NCI-H187 (cell line): ENCODE measurements at regions not wholly inside any gene's neighbourhood (a gene's known extent, or its start where the extent isn't known, plus 50 kb on each side); places are given as distances from the start of the nearest gene placed in this dataset.
"Not testable (repeated sequence)": the region's sequence is repeated elsewhere in the genome, so short reads cannot be mapped to it uniquely, and the experiment has no call there.

Source experiments
- DNase-seq, 2 experiments: peaks; one replicate each; lab custom pipeline; 2025; lab: John Stamatoyannopoulos, UW

DNA sequence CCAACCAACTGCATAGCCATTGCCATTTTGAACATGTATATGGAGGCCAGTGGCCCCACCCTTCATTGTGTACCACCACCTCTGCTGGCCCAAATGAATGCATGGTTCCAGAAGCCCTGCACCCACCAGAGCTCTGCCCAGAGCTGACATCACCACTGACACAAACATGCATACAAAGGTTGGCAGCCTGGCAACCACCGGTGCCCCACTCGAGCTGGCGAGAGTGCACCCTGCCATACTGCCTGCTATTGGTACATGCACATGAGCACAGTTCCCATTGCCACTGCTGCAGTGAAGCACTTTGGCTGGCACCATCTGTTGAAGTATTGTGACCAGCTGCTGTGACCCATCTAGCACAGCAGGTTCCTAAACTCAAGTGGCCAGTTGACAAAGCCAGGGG, 1564.9 kb downstream of the OLFM4 start:
- DNase-seq = no peak

DNA sequence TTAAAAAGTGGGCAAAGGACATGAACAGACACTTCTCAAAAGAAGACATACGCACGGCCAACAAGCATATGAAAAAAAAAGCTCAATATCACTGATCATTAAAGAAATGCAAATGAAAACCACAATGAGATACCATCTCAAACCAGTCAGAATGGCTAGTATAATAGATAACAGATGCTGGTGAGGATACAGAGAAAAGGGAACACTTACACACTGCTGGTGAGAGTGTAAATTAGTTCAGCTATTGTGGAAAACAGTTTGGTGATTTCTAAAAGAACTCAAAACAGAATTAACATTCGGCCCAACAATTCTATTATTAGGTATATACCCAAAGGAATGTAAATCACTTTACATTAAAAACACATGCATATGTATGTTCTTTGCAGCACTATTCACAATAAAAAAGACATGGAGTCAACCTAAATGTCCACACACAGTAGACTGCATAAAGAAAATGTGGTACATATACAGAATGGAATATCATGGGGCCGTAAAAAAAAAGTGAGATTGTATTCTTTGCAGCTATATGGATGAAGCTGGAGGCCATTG, 1569.0 kb downstream of the OLFM4 start:
- DNase-seq = no peak

DNA sequence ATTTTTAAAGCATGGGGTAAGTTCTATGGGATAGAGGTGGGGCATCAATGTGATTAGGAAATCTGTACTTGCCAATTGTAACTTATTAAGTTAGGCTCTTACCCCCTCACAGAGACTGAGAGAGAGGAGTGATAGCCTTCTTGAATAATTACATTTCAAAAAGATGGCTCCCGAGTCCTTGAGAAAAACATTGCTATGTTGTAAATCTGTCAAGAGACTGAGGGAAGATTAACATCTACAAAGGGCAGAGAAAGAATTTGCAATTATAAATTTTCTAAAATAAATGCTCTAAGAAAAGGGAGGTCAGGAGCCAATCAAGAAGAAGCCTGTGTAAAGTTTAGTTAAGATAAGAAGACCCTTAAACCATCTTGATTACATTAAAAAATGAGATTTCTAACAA, 1570.8 kb downstream of the OLFM4 start:
- DNase-seq = no peak

DNA sequence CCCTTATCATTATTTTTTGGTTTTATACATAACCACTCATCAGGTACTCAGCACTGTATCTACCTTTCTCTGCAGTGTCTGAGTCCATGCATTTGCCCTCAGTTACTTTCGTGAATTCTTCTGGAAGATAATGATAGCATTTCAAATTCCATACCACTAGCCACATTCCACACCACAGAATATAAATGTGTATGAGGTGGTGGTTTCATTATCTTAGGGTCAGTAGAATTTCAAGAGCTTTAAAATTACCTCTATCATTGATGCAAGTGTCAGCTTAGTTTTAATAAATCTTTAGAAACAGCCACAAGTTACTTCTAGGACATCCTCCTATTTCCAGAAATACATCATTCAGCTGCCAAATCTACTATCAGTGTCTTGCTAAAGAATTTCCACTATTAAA, 1578.3 kb downstream of the OLFM4 start:
- no peak for DNase-seq

DNA sequence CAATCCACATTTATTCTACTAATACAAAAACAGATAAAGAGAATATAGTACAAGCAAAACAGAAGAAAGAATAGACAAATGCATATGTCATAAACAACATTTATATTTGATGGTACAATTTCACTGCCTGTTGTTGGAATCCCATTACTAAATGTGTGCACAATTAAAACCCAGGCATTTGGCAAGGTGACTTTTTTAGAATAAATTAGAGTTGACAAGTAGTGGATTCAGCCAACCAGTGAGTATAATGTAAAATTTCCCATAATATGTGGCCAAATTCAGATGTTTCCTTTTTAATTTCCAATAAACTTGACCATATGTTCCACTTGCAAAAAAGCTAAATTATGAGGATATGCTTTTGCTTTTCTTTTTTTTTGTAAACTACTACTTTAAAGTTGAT, 1578.8 kb downstream of the OLFM4 start:
- DNase-seq = no peak

DNA sequence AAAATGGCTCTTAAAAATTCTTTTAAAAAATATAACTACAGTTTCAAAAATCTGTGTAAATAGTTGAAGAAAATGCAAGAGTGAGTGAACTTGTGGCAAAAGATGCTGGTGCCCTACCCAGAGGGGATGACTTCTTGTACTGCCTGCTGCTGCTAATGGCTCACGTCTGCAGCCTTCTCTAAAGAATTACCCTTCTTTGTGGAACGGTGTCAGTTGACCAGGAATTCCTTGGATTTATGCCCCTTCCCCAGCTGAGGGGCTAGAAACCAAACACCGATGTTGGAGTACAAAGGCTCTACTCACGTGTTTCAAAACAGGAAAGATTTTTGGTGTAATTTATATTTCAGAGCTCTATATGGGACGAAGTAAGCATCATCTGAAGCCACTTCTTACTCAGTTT, 1582.8 kb downstream of the OLFM4 start:
- DNase-seq = no peak

DNA sequence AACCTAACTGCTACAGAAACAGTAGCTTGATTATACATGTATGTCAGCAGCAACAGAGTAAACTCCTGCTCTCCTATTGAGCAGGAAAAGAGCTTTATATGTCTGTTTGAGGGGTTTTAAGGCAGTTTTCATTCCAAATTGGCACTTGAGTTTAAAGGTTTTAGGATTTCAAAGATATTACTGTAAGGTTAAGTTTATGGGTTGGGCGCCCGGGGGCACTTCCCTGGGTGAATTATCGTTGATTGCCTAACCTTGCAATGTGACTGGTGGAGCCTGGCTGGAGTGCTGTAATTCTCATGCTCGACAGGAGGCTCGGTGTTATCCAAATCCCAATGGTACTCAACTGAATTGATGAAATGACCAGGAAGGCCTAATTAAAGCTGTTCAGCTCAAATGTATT, 1586.1 kb downstream of the OLFM4 start:
- no peak for DNase-seq

DNA sequence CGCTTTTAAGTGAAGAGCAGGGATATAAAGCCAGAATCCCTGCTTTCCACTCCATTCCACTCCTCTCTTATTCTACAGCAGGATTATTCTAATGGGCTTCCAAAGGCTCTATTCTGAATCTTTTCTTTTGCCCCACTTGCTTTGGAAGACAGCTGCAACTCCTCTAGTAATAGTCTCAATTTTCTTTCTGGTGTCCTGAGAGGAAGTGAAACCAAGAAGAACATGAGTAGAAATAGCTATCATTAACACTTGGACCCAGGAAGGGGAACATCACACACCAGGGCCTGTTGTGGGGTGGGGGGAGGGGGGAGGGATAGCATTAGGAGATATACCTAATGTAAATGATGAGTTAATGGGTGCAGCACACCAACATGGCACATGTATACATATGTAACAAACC, 1597.9 kb downstream of the OLFM4 start:
- not testable (repeated sequence) for DNase-seq

DNA sequence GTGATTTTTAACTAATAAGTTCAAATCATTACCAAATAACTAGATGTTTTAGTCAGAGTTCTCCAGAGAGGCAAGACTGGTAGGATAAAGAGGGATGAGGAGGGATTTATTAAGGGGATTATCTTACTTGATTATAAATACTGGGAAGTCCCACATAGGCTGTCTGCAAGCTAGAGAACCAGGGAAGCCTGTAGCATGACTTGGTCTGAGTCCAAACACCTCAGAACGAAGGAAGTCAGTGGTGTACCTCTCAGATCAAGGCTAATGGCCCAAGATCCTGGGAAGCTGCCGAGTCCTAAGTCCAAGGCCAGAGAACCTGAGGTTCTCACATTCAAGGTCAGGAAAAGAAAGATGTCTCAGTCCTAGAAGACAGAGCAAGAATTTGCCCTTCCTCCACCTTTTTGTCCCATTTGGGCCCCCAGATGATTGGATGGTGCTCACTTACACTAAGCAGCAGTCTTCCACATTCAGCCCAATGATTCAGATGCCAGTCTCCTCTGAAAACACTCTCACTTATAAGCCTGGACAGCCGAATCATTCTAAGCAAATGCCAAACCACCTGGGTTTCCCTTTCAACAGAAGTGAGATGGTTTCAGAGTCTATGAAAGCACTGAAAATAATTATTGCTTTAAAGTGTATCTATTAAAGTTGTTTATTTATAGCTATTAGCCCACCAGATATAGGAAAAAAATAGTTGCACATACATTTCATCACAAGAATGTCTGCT, 1599.2 kb downstream of the OLFM4 start:
- DNase-seq = no peak

DNA sequence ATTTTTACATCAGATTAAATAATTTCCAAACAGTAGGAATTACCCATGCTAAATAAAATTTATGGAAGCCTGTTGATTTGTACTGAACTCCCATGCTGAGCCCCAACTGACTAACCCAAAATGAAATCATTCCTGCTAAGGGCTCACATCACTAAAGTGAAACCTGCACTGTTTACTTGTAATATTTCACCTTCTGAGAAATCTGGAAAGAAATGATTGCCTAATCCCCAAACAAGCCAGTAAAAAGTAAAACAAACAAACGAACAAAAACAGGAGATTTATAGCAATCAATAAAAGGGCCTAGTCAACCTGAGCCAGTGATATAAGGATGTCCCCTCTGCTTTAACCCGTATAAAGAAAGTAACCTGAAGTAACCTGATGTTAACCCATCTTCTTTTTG, 1599.8 kb downstream of the OLFM4 start:
- no peak for DNase-seq

DNA sequence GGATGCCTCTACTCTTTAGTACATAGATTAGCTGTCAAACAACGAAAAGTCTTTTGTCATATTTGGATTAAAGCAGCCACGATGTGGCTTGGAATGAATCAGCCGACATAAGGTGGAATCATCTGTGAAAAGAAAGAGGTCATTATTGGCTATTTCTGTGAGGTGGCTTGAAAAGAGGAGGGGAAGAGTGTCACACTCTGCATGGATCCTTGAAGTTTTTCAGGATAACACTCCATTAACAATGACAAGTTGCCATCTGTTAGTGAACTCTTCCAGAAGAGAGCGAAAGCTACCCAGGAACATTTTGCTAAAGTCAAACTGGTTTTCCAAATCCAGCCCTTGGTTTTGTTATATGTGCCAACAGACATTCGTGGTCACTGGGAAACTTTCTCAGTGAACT, 1604.8 kb downstream of the OLFM4 start:
- DNase-seq = no peak

DNA sequence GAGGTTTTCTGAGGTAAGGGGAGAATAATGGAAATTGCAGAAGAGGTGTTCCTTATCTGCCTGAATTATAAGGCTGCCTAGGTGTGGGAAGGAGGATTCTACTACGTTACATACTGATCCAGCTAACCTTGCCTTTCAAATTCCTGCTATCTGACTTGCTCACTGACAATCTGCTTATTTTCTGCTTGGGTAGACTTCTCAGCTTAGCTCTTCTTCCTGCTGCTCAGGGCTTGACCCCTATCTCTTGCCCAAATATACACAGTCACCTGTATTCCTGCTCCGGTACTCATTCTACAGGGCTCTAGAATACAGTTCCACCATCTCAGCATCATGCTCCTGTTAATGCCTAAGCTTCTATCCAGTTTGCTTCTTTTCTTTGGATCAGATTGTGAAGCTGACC, 1607.6 kb downstream of the OLFM4 start:
- no peak for DNase-seq

DNA sequence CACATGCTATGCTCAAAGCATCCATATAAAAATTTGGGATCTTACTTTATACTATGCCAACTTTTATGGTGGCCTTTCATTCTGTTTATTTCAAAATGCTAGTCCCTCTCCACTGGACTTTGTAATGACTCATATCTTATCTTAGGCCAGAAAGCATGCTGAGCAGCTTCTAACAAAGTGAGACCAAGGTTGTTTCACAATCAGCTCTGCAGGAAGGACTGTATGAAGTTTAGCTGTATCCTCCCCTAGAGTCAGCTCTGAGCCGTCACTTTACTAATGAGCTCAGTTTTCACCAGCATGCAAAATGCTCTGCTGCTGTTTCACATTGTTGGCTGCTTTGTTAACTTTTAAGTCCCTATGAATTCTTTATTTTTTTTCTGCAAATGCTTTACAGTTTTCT, 1608.8 kb downstream of the OLFM4 start:
- DNase-seq = no peak

DNA sequence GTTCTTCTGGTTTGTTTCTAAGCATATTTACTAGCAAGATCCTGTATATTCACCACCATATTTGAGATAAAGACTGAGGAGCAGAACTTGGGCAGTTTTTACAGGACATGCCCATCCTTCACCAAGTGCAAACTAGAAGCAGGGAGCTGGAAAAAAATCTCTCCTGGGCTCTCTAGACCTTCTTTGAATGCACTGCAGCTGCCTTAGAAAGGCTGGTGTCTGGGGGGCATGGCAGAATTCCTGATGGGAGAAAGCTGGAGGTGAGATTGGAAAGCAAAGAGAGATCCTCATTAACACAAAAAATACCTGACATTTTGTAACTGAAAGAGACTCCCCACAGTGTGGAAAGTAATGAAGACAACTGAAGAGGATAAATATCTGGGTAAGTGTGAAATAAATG, 1612.1 kb downstream of the OLFM4 start:
- DNase-seq = no peak

DNA sequence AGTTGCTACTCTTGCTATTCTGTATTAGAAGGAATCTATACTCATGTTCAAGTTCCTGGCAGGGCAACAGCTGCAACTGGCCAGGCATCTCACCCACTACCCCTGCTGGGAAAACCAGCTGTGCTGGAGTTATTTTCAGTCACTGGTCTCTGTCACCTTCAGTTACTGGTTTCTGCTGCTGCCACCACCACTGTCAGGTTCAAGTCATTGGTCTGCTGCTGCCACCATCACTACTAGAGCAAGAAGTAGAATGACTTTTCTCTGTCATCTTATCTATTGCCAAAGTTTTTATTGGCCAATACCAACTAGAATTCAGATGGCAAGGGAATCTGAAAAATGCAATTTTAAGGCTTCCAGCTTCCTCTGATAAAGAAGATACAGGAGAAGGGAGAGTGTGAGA, 1615.2 kb downstream of the OLFM4 start:
- DNase-seq = no peak

DNA sequence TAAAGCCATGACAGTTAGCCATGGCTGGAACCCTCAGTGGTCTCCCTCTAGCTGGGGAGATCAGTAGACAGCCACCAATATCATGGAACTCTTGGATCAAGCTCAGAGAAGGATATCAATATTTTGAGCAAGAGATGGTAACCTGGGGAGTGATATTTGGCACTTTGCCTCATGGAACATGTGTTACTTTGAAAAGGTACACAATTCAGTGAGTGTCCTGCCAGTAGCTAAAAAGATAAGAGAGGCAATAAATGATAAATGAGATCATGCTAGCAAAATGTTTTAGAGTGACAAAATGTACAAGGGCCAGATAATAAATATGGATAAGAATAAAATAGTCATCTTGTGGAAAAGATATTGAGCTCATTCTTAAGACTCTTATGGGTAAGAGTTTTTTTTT, 1618.7 kb downstream of the OLFM4 start:
- no peak for DNase-seq

DNA sequence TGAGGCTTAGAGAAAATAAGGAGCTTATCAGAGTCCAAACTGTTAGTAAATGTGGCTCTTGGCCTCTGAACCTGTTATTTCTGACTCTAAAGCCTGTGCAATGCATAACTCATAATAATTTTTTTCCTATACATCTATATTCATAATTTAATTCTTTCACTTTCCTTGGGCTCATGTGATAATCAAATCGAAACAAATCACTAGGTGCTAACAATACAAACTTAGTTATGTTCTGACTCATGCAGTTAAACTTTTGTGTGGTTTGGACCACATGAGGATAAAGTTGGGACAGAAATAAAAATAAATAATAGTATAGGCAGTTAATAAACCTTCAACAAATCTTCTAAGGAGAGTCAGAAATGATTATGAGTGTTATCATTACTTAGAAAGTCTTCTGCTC, 1629.0 kb downstream of the OLFM4 start:
- DNase-seq = no peak

DNA sequence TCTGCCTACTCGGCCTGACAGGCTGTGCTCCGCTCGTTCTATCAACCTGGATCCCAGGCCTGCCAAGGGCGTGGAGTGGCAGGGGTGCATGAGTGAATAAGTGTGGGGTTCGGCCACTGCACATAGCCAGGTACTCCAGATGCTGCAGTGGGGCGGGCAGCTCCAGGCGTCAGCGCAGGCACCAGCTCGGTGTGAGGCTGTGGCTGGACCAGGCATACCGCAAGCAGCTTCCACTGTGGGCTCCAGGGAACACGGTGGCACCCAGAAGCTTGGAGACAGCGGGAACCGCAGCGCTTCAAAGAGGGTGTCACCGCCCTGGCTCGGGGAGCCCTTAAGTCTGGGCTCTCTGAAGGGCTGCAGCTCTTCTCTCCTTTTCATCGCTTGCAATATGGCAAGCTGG, 1630.2 kb downstream of the OLFM4 start:
- DNase-seq = no peak

DNA sequence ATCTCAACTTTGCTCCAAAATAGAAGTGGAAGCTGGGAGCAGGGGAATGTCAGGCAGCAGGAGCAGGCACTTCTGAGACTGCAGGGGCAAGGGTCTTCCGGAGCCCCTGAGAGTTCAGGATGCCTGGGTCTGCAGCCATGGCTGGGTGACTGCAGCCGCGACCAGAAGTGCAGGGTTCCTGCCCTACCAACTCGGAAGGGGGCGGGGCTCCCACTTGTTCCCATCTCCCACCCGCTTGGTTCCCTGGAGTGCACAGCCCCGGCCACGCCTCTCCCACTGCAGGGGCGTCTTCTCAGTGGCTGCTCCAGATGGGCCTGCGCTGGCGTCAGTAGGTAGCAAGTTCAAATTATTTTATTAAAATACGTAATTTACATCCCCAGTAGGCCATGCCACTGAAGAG, 1631.7 kb downstream of the OLFM4 start:
- DNase-seq = no peak

DNA sequence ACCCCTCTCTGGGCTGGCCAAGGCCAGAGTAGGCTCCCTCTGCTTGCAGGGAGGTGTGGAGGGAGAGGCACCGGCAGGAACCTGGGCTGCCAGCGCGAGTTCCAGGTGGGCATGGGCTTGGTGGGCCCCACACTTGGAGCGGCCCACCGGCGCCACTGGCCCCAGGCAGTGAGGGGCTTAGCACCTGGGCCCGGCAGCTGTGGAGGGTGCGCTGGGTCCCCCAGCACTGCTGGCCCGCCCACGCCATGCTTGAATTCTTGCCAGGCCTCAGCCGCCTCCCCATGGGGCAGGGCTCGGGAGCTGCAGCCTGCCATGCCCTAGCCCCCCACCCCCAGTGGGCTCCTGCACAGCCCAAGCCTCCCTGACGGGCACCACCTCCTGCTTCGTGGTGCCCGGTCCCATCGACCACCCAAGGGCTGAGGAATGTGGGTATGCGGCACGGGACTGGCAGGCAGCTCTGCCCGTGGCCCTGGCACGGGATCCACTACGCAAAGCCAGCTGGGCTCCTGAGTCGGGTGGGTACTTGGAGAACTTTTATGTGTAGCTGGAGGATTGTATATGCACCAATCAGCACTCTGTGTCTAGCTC, 1648.0 kb downstream of the OLFM4 start:
- DNase-seq = no peak

DNA sequence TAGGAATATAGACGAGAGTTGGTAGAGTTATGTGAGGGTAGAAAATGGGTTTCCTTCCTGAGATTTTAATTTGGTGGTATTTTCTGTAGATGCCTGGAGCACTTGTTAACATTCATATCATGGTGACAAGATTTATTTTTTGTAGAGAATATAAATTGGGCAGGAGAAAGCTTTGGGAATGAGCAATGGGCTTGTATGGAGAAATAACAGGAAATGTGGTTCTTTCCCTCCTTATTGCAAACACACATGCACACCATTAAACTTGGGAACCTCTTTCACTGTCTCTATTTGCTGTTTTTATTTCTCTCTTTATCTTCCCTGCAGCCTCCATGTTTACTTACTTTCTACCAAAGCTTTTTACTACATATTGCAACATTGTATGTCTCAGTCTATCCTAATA, 1653.6 kb downstream of the OLFM4 start:
- DNase-seq = no peak

DNA sequence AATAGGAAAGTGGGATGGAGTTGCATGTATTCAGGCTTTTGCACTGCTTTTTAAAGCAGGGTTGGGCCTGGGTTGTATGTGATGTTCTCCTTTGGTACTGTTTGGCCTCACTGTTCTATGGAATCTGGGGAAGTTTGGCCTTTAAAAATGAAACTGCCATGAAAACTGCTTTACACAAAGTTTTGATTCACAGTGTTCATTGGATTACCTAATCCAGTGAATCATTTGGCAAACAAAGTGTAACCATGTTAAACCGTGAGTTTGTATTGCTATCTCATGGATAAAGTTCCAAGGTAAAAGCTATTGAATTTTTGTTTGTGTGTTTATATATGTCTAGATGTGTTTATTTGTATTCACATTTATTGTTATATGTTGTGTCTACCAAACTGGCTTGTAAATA, 1658.6 kb downstream of the OLFM4 start:
- no peak for DNase-seq

DNA sequence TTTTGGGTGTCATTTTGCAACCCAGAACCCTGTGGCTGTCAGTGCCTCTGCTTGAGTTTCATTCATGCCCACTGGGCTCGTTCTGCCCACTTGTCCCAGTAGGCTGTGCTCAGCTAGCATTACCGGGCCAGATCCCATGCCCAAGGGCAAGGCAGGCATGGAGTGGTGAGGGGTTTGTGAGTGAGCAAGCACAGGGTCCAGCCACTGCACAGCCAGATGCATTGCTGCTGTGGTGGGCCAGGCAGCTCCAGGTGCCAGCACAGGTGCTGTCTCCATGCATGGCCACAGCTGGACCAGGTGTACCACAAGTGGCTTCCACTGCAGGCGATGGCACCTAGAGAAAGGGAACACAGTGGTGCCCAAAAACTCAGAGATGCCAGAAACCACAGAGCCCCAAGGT, 1671.2 kb downstream of the OLFM4 start:
- no peak for DNase-seq

DNA sequence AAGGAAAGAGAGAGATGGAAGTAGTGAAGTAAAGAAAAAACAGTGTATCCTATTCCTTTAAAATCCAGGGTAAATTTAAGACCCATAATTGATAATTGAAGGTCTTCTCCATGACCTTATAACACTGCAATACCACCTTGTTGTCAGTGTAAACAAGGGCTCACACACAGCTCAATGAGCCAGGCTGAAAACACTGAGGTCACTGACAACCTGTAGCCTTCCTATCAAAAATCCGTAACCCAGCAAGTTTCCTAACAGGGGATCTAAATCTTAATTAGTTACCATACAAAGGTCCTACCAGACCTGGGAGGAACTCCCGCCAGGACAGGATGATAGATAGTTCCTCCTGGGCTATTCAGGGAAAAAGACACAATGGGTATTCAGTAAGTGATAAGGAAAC, 1677.1 kb downstream of the OLFM4 start:
- DNase-seq = no peak
